ENCODE measurements at regions not wholly inside any gene's neighbourhood (a gene's known extent, or its start where the extent isn't known, plus 50 kb on each side); places are given as distances from the start of the nearest gene placed in this dataset.

GRCh38 chr14:38915125-38915524 is 187.9 kb downstream of the SEC23A start:
- no peaks in the 10 kb centered on the region for H3K9me3 ChIP-seq (ENCODE audit: control insufficient read depth, low read length)
- no peak overlapping the region for H3K4me3 ChIP-seq (ENCODE audit: insufficient read depth, low read depth, low read length, poor library complexity, severe bottlenecking)
- no peak overlapping the region for H3K27ac ChIP-seq (ENCODE audit: insufficient read depth, low read length, poor library complexity, severe bottlenecking)
- peaks cover 3% of the 10 kb centered on the region for H3K27me3 ChIP-seq (replicated peaks; ENCODE audit: control insufficient read depth, insufficient read depth, low read length, poor library complexity, severe bottlenecking)
- no peaks in the 10 kb centered on the region for H3K36me3 ChIP-seq (ENCODE audit: control insufficient read depth, insufficient read depth, low read length)
- H3K4me1 ChIP-seq (ENCODE audit: control insufficient read depth, insufficient read depth, low read length, poor library complexity, severe bottlenecking), result no peaks in the 10 kb centered on the region
- DNase-seq, result no peak

GRCh38 chr14:38910092-38910491 is 192.9 kb downstream of the SEC23A start:
- DNase-seq, result no peak
- no peak overlapping the region for H3K4me3 ChIP-seq (ENCODE audit: insufficient read depth, low read depth, low read length, poor library complexity, severe bottlenecking)

GRCh38 chr14:38904959-38905358 is 198.1 kb downstream of the SEC23A start:
- Histone ChIP-seq H3K4me3 (ENCODE audit: insufficient read depth, low read depth, low read length, poor library complexity, severe bottlenecking) (no peak overlapping the region), H3K9me3 (ENCODE audit: control insufficient read depth, low read length) (no peaks in the 10 kb centered on the region), H3K27ac (ENCODE audit: insufficient read depth, low read length, poor library complexity, severe bottlenecking) (no peak overlapping the region), H3K27me3 (replicated peaks; ENCODE audit: control insufficient read depth, insufficient read depth, low read length, poor library complexity, severe bottlenecking) (no peaks in the 10 kb centered on the region), H3K4me1 (ENCODE audit: control insufficient read depth, insufficient read depth, low read length, poor library complexity, severe bottlenecking) (no peaks in the 10 kb centered on the region), H3K36me3 (ENCODE audit: control insufficient read depth, insufficient read depth, low read length) (no peaks in the 10 kb centered on the region)
- DNase-seq, result no peak

More at GRCh38 chr14:38910092-38910491, 192.9 kb downstream of the SEC23A start:
- no peaks in the 10 kb centered on the region for H3K9me3 ChIP-seq (ENCODE audit: control insufficient read depth, low read length)
- H3K4me1 ChIP-seq (ENCODE audit: control insufficient read depth, insufficient read depth, low read length, poor library complexity, severe bottlenecking), result no peaks in the 10 kb centered on the region
- no peaks in the 10 kb centered on the region for H3K36me3 ChIP-seq (ENCODE audit: control insufficient read depth, insufficient read depth, low read length)
- peaks cover 3% of the 10 kb centered on the region for H3K27me3 ChIP-seq (replicated peaks; ENCODE audit: control insufficient read depth, insufficient read depth, low read length, poor library complexity, severe bottlenecking)
- H3K27ac ChIP-seq (ENCODE audit: insufficient read depth, low read length, poor library complexity, severe bottlenecking), result no peak overlapping the region

GRCh38 chr14:38901791-38902190 is 201.2 kb downstream of the SEC23A start:
- DNase-seq, result no peak
- H3K9me3 ChIP-seq (ENCODE audit: control insufficient read depth, low read length), result no peaks in the 10 kb centered on the region
- no peak overlapping the region for H3K4me3 ChIP-seq (ENCODE audit: insufficient read depth, low read depth, low read length, poor library complexity, severe bottlenecking)
- no peak overlapping the region for H3K27ac ChIP-seq (ENCODE audit: insufficient read depth, low read length, poor library complexity, severe bottlenecking)
- no peaks in the 10 kb centered on the region for H3K27me3 ChIP-seq (replicated peaks; ENCODE audit: control insufficient read depth, insufficient read depth, low read length, poor library complexity, severe bottlenecking)
- no peaks in the 10 kb centered on the region for H3K4me1 ChIP-seq (ENCODE audit: control insufficient read depth, insufficient read depth, low read length, poor library complexity, severe bottlenecking)
- no peaks in the 10 kb centered on the region for H3K36me3 ChIP-seq (ENCODE audit: control insufficient read depth, insufficient read depth, low read length)

- Histone ChIP-seq H3K27ac (ENCODE audit: insufficient read depth, low read length, poor library complexity, severe bottlenecking) (no peak overlapping the region), H3K9me3 (ENCODE audit: control insufficient read depth, low read length) (no peaks in the 10 kb centered on the region), H3K36me3 (ENCODE audit: control insufficient read depth, insufficient read depth, low read length) (no peaks in the 10 kb centered on the region), H3K27me3 (replicated peaks; ENCODE audit: control insufficient read depth, insufficient read depth, low read length, poor library complexity, severe bottlenecking) (no peaks in the 10 kb centered on the region), H3K4me1 (ENCODE audit: control insufficient read depth, insufficient read depth, low read length, poor library complexity, severe bottlenecking) (no peaks in the 10 kb centered on the region), H3K4me3 (ENCODE audit: insufficient read depth, low read depth, low read length, poor library complexity, severe bottlenecking) (no peak overlapping the region)
- DNase-seq, result no peak
Measured at GRCh38 chr14:38900887-38901286, 202.1 kb downstream of the SEC23A start.

GRCh38 chr14:38887696-38888095 is 215.3 kb downstream of the SEC23A start:
- no peak for DNase-seq

GRCh38 chr14:38884109-38884508 is 218.9 kb downstream of the SEC23A start:
- no peak overlapping the region for H3K27ac ChIP-seq (ENCODE audit: insufficient read depth, low read length, poor library complexity, severe bottlenecking)
- H3K36me3 ChIP-seq (ENCODE audit: control insufficient read depth, insufficient read depth, low read length), result no peaks in the 10 kb centered on the region
- H3K27me3 ChIP-seq (replicated peaks; ENCODE audit: control insufficient read depth, insufficient read depth, low read length, poor library complexity, severe bottlenecking), result peaks cover 2% of the 10 kb centered on the region
- DNase-seq, result no peak
- H3K4me3 ChIP-seq (ENCODE audit: insufficient read depth, low read depth, low read length, poor library complexity, severe bottlenecking), result no peak overlapping the region
- no peaks in the 10 kb centered on the region for H3K4me1 ChIP-seq (ENCODE audit: control insufficient read depth, insufficient read depth, low read length, poor library complexity, severe bottlenecking)
- no peaks in the 10 kb centered on the region for H3K9me3 ChIP-seq (ENCODE audit: control insufficient read depth, low read length)

More at GRCh38 chr14:38887696-38888095, 215.3 kb downstream of the SEC23A start:
- Histone ChIP-seq H3K27me3 (replicated peaks; ENCODE audit: control insufficient read depth, insufficient read depth, low read length, poor library complexity, severe bottlenecking) (peaks cover 2% of the 10 kb centered on the region), H3K9me3 (ENCODE audit: control insufficient read depth, low read length) (no peaks in the 10 kb centered on the region), H3K4me3 (ENCODE audit: insufficient read depth, low read depth, low read length, poor library complexity, severe bottlenecking) (no peak overlapping the region), H3K27ac (ENCODE audit: insufficient read depth, low read length, poor library complexity, severe bottlenecking) (no peak overlapping the region), H3K36me3 (ENCODE audit: control insufficient read depth, insufficient read depth, low read length) (no peaks in the 10 kb centered on the region), H3K4me1 (ENCODE audit: control insufficient read depth, insufficient read depth, low read length, poor library complexity, severe bottlenecking) (no peaks in the 10 kb centered on the region)

- Histone ChIP-seq H3K4me1 (ENCODE audit: control insufficient read depth, insufficient read depth, low read length, poor library complexity, severe bottlenecking) (no peaks in the 10 kb centered on the region), H3K27me3 (replicated peaks; ENCODE audit: control insufficient read depth, insufficient read depth, low read length, poor library complexity, severe bottlenecking) (peaks cover 1% of the 10 kb centered on the region), H3K27ac (ENCODE audit: insufficient read depth, low read length, poor library complexity, severe bottlenecking) (no peak overlapping the region), H3K36me3 (ENCODE audit: control insufficient read depth, insufficient read depth, low read length) (no peaks in the 10 kb centered on the region), H3K9me3 (ENCODE audit: control insufficient read depth, low read length) (no peaks in the 10 kb centered on the region), H3K4me3 (ENCODE audit: insufficient read depth, low read depth, low read length, poor library complexity, severe bottlenecking) (no peak overlapping the region)
- DNase-seq, result no peak
Measured at GRCh38 chr14:38883127-38883526, 219.9 kb downstream of the SEC23A start.

GRCh38 chr14:38882533-38882932 is 220.5 kb downstream of the SEC23A start:
- H3K4me3 ChIP-seq (ENCODE audit: insufficient read depth, low read depth, low read length, poor library complexity, severe bottlenecking), result no peak overlapping the region
- no peaks in the 10 kb centered on the region for H3K27me3 ChIP-seq (replicated peaks; ENCODE audit: control insufficient read depth, insufficient read depth, low read length, poor library complexity, severe bottlenecking)
- no peaks in the 10 kb centered on the region for H3K36me3 ChIP-seq (ENCODE audit: control insufficient read depth, insufficient read depth, low read length)
- H3K9me3 ChIP-seq (ENCODE audit: control insufficient read depth, low read length), result no peaks in the 10 kb centered on the region
- DNase-seq, result no peak
- H3K4me1 ChIP-seq (ENCODE audit: control insufficient read depth, insufficient read depth, low read length, poor library complexity, severe bottlenecking), result no peaks in the 10 kb centered on the region
- H3K27ac ChIP-seq (ENCODE audit: insufficient read depth, low read length, poor library complexity, severe bottlenecking), result no peak overlapping the region

GRCh38 chr14:38880643-38881524 is 222.2 kb downstream of the SEC23A start:
- H3K4me3 ChIP-seq (ENCODE audit: insufficient read depth, low read depth, low read length, poor library complexity, severe bottlenecking), result no peak overlapping the region
- DNase-seq, result no peak
- no peaks in the 10 kb centered on the region for H3K9me3 ChIP-seq (ENCODE audit: control insufficient read depth, low read length)
- no peak overlapping the region for H3K27ac ChIP-seq (ENCODE audit: insufficient read depth, low read length, poor library complexity, severe bottlenecking)
- H3K4me1 ChIP-seq (ENCODE audit: control insufficient read depth, insufficient read depth, low read length, poor library complexity, severe bottlenecking), result no peaks in the 10 kb centered on the region
- no peaks in the 10 kb centered on the region for H3K36me3 ChIP-seq (ENCODE audit: control insufficient read depth, insufficient read depth, low read length)
- H3K27me3 ChIP-seq (replicated peaks; ENCODE audit: control insufficient read depth, insufficient read depth, low read length, poor library complexity, severe bottlenecking), result no peaks in the 10 kb centered on the region
